Uterus (tissue), 3 donors: ENCODE measurements at regions not wholly inside any gene's neighbourhood (a gene's known extent, or its start where the extent isn't known, plus 50 kb on each side); places are given as distances from the start of the nearest gene placed in this dataset.

Experiments used
- DNase-seq, 2 donors: peaks; one replicate each; pipeline ENCODE4 v3.0.0-alpha.2; 2019 to 2020
- H3K27ac ChIP-seq, 2 donors: fragments of 200-600 bp; sonication (generic); 1 replicate in 1 of 2; 2 replicates in 1 of 2; pipeline ENCODE4 v1.5.1; 2016 to 2018
- H3K27me3 ChIP-seq, 2 donors: fragments of 200-600 bp; sonication (generic); one replicate each; pipeline ENCODE4 v1.5.1; 2018 to 2019; ENCODE audit warnings: control low read depth in 1 of 2
- H3K36me3 ChIP-seq, 2 donors: fragments of 200-600 bp; sonication (generic); one replicate each; pipeline ENCODE4 v1.5.1; 2019; ENCODE audit warnings: control low read depth in 1 of 2
- H3K4me1 ChIP-seq, 2 donors: fragments of 200-600 bp; sonication (generic); one replicate each; pipeline ENCODE4 v1.5.1; 2018 to 2019; ENCODE audit warnings: control low read depth in 1 of 2
- H3K4me3 ChIP-seq, 2 donors: fragments of 200-600 bp; sonication (generic); 1 replicate in 1 of 2; 2 replicates in 1 of 2; pipeline ENCODE4 v1.5.1; 2018 to 2019; ENCODE audit warnings: mild to moderate bottlenecking in 1 of 2
- H3K9me3 ChIP-seq, 2 donors: fragments of 200-600 bp; sonication (generic); one replicate each; pipeline ENCODE4 v1.5.1; 2019; ENCODE audit warnings: control low read depth in 1 of 2
- POLR2A ChIP-seq, 2 donors: fragments of 450-650 bp; IDR thresholded peaks; one replicate each; pipeline ENCODE4 v1.6.1; 2016; ENCODE audit warnings: antibody characterized with exemption in 2 of 2, mild to moderate bottlenecking in 1 of 2, moderate library complexity in 1 of 2
- intact Hi-C: fragments of 100-400 bp; cut with DNase I; formaldehyde crosslinking; loops from one replicate; pipeline ENCODE4 v1.15.1; 2023; ENCODE audit warnings: low total_unique reads
- TF ChIP-seq, protein P1 (sequence below), 4 experiments: fragments of 200-600 bp in 2 of 4; fragments of 450-650 bp in 2 of 4; sonication (generic) in 2 of 4; IDR thresholded peaks; one replicate each; pipeline ENCODE4 v1.5.1; 2016 to 2019; ENCODE audit warnings: antibody characterized with exemption in 4 of 4, mild to moderate bottlenecking in 2 of 4, moderate library complexity in 1 of 4
- donor health status: DM: yes; HTN: yes; CAD: no.

DNA sequence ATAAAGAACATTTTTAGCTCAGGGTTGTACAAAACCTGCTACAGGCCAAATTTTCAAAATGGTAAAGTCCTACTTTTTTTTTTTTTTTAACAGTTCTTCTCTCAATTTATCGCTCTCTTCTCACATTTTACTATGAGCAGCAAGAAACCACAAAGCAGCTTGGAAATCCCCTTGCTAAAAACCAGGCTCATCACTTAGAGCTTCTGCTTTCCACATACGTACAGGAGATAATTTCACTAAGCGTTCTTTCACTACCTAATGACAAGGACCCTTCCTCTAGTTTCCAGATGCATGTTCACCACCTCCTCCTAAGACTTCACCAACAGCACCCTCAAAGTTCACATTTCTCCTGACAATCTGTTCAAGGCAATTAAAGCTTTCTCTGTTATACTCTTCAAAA is 294.9 kb upstream of the CYRIA start:
- Histone ChIP-seq H3K36me3 (no peaks in the 10 kb centered on the region), H3K4me1 (no peaks in the 10 kb centered on the region), H3K4me3 (no peak overlapping the region), H3K9me3 (no peaks in the 10 kb centered on the region), H3K27ac (no peak overlapping the region), H3K27me3 (no peaks in the 10 kb centered on the region)
- TF ChIP-seq POLR2A (IDR thresholded peaks at IDR 0.05) = no peak
- intact Hi-C loops = no loop called here
- DNase-seq = no peak

DNA sequence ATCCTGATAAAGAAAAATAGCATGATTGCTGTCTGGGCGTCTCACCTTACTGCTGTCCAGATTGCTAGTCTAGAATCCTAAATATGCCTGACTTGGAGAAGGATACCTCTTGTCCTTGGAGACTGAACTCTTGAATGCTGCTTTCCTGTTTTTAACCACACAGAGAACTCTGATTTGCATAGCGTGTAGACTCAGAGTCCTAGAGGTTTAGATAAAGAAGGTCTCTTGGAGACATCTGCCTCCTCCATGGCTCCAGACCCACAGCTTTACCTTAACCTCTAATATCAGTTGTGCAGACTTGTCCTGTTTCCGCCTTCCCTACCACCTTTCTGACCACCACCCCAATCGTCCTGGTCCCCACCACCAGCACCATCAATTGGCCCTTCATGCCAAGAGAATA is 292.6 kb upstream of the CYRIA start:
- no peak for DNase-seq
- H3K27ac ChIP-seq = no peak overlapping the region

DNA sequence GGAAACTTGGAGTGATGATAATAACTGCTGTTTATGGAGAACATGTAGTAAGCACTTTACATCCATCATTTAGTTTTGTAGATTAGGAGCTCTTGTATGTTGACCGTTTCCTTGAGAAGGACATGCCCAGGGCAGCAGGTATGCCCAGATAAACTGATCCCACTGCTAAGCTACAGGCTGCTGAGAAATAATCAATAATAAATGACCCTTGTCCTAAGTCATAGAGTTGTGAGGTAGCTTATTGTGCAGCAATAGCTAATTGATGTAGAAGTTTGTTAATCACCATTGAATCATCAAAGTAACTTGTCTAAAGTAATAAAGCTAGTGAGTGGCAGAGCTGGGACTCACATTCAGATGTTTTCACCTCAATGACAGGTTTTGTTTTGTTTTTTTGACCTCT is 287.2 kb upstream of the CYRIA start:
- H3K27me3 ChIP-seq = no peaks in the 10 kb centered on the region
- no peak overlapping the region for H3K27ac ChIP-seq
- no peaks in the 10 kb centered on the region for H3K36me3 ChIP-seq
- H3K9me3 ChIP-seq = no peaks in the 10 kb centered on the region
- DNase-seq = no peak
- intact Hi-C loops = no loop called here
- H3K4me1 ChIP-seq = no peaks in the 10 kb centered on the region
- TF ChIP-seq, protein P1, sequence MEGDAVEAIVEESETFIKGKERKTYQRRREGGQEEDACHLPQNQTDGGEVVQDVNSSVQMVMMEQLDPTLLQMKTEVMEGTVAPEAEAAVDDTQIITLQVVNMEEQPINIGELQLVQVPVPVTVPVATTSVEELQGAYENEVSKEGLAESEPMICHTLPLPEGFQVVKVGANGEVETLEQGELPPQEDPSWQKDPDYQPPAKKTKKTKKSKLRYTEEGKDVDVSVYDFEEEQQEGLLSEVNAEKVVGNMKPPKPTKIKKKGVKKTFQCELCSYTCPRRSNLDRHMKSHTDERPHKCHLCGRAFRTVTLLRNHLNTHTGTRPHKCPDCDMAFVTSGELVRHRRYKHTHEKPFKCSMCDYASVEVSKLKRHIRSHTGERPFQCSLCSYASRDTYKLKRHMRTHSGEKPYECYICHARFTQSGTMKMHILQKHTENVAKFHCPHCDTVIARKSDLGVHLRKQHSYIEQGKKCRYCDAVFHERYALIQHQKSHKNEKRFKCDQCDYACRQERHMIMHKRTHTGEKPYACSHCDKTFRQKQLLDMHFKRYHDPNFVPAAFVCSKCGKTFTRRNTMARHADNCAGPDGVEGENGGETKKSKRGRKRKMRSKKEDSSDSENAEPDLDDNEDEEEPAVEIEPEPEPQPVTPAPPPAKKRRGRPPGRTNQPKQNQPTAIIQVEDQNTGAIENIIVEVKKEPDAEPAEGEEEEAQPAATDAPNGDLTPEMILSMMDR (IDR thresholded peaks at IDR 0.05) = no peak
- no peak for TF ChIP-seq POLR2A (IDR thresholded peaks at IDR 0.05)
- no peak overlapping the region for H3K4me3 ChIP-seq

More for the DNA sequence above, 292.6 kb upstream of the CYRIA start:
- Histone ChIP-seq H3K4me3 (no peak overlapping the region), H3K36me3 (no peaks in the 10 kb centered on the region), H3K27me3 (no peaks in the 10 kb centered on the region), H3K9me3 (no peaks in the 10 kb centered on the region), H3K4me1 (no peaks in the 10 kb centered on the region)
- TF ChIP-seq, protein P1 (IDR thresholded peaks at IDR 0.05) = no peak
- no peak for TF ChIP-seq POLR2A (IDR thresholded peaks at IDR 0.05)
- intact Hi-C loops = no loop called here

DNA sequence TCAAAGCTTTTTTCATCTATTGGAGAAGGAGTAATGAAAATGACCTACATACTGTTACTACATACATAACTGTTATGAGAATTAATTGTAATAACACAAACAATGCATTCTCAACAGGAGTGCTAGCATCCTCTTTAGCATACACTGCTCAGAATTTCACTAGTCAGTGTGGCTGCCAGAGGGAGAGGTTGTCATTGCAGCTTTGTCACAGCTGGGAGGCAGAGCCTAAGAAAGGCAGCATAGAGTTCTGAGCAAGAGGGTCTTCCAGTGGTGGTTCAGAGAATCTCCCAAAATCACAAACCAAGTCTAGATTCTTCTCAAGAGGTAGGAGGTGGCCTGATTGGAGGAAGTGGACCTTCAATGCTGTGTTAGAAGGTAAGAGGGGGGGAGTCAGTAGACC is 286.7 kb upstream of the CYRIA start:
- DNase-seq = no peak
- Histone ChIP-seq H3K36me3 (no peaks in the 10 kb centered on the region), H3K27ac (no peak overlapping the region), H3K4me1 (no peaks in the 10 kb centered on the region), H3K9me3 (no peaks in the 10 kb centered on the region), H3K27me3 (no peaks in the 10 kb centered on the region), H3K4me3 (no peak overlapping the region)
- intact Hi-C loops = no loop called here
- TF ChIP-seq, protein P1 (IDR thresholded peaks at IDR 0.05) = no peak
- no peak for TF ChIP-seq POLR2A (IDR thresholded peaks at IDR 0.05)

DNA sequence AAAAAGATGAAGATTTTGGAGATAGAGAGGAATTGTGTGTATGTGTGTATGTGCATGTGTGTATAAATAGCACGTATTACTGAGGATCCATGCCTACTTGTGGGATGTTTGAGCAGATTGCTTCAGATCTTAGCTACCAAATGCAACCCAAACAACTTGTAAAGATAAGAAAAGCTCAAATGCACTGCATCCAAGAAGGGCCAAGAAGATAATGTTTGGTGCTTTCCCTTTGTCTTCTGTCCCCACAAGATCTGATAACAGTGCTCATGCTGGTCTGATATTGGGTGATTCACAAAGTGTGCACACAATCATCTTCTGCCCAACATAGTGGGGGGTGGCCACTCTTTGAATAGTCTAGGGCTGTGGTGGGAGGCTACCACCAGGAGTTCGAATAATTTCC is 284.8 kb upstream of the CYRIA start:
- Histone ChIP-seq H3K4me3 (no peak overlapping the region), H3K9me3 (no peaks in the 10 kb centered on the region), H3K27ac (no peak overlapping the region), H3K36me3 (no peaks in the 10 kb centered on the region), H3K27me3 (no peaks in the 10 kb centered on the region), H3K4me1 (no peaks in the 10 kb centered on the region)
- no peak for TF ChIP-seq POLR2A (IDR thresholded peaks at IDR 0.05)
- TF ChIP-seq, protein P1 (IDR thresholded peaks at IDR 0.05) = no peak
- intact Hi-C loops = no loop called here
- no peak for DNase-seq

DNA sequence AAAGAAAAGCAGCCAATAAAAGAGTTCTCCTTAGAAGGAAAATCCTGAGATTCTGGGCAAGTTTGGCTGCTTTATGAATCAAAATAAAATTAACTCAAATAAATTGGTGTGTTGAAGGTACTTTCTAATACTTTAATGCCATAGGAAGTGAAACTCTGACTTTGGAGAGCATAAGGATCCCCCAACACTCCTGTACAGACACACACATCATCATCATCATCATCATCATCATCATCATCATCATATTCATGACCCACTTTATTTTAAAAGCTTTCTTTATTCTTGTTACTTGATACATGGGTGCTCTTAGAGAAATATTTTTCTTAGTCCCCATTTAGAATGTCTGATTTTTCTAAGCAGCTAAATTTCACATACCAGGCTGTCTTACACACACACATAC is 283.1 kb upstream of the CYRIA start:
- Histone ChIP-seq H3K4me1 (no peaks in the 10 kb centered on the region), H3K36me3 (no peaks in the 10 kb centered on the region), H3K9me3 (no peaks in the 10 kb centered on the region), H3K27me3 (no peaks in the 10 kb centered on the region), H3K4me3 (no peak overlapping the region), H3K27ac (no peak overlapping the region)
- intact Hi-C loops = no loop called here
- no peak for TF ChIP-seq POLR2A (IDR thresholded peaks at IDR 0.05)
- TF ChIP-seq, protein P1 (IDR thresholded peaks at IDR 0.05) = no peak
- DNase-seq = no peak
